Endometrial microvascular endothelial cells (primary cell): ENCODE measurements at regions not wholly inside any gene's neighbourhood (a gene's known extent, or its start where the extent isn't known, plus 50 kb on each side); places are given as distances from the start of the nearest gene placed in this dataset.

Experiments
- in situ Hi-C: cut with HindIII; loops from 2 replicates; pipeline ENCODE4 v1.10.0; 2017; ENCODE audit warnings: low sequenced_read_pairs, low pct_unique_long_range_greater_than_20kb; ENCODE audit errors: inconsistent ontology term

GRCh38 chr12:88642675-88643431 lies 62.6 kb upstream of the KITLG start:
- in situ Hi-C loops = no loop called here

GRCh38 chr12:88638966-88639760 lies 58.9 kb upstream of the KITLG start:
- in situ Hi-C loops = no loop called here

GRCh38 chr12:88638388-88638787 lies 58.1 kb upstream of the KITLG start:
- in situ Hi-C loops = no loop called here

- in situ Hi-C loops = no loop called here
Observed at GRCh38 chr12:88634008-88634407, 53.7 kb upstream of the KITLG start.

- in situ Hi-C loops = no loop called here
Observed at GRCh38 chr12:88633312-88633711, 53.0 kb upstream of the KITLG start.

- in situ Hi-C loops = no loop called here
Observed at GRCh38 chr12:88630561-88630960, 50.3 kb upstream of the KITLG start.
